Colon (tissue), 2 donors: ENCODE measurements at regions not wholly inside any gene's neighbourhood (a gene's known extent, or its start where the extent isn't known, plus 50 kb on each side); places are given as distances from the start of the nearest gene placed in this dataset.
"Not testable (repeated sequence)": the region's sequence is repeated elsewhere in the genome, so short reads cannot be mapped to it uniquely, and the experiment has no call there.

Experiments used
- FAIRE-seq: peaks from 2 replicates; lab custom pipeline; 2012; peaks lifted over from hg19 to GRCh38; lab: Jason Lieb, UNC
- donor health status: control.
- donor health status: control.

DNA sequence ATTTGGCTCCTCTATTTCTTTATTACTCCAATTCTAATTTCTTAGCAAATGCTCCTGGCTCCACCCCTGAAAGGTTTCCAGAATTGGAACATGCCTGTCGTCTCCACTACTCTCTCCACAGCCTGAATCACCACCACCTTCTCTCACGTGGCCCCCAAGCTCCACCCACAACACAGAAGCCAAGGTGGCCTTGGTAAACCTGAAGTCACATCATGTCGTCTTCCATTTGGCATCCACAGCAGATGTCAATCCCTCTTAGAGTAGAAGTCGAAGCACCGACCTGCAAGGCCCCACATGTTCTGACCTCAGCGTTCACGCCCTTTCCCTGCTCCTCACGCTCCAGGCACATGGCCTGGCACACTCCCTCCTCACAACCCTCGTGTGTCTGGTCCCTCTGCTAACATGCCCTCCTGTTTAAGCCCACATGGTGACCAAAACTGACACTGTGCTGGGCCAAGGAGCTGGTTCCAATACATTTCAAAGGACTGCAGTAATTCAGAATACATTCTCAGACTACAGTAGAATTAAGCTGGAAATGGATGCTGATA is 56.3 kb upstream of the GPC1 start:
- no peak for FAIRE-seq

DNA sequence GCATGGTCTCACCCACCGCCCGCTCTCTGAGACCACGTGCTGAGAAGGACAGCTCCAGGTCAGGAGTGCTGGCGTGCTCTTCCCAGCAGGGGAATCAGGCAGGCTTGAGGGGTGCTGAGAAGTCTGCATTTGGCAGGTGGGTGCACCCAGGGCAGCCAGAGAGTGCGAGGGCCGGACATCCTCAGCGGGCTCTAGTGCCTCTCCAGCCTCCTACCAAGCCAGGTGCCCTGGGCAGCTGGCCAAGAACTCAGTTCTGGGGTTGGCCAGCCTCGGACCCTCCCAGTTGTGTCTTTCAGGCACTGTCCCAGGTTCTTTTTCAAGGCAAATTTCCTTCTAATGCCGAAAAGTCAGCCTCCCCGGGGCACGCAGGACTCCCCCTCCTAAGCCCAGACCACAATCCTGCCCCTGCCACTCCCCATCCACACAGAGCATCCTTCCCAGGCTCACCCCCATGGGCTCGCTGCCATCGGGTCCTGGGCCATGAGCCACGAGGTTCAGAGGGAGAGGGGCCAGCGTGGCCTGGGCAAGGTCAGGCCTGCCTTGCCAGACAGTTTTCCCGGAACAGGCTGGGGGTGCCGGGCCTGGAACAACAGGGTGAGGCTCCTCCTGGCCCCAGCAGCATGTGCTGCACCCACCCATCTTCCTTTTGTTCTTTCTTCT is 52.2 kb upstream of the GPC1 start:
- FAIRE-seq: no peak

DNA sequence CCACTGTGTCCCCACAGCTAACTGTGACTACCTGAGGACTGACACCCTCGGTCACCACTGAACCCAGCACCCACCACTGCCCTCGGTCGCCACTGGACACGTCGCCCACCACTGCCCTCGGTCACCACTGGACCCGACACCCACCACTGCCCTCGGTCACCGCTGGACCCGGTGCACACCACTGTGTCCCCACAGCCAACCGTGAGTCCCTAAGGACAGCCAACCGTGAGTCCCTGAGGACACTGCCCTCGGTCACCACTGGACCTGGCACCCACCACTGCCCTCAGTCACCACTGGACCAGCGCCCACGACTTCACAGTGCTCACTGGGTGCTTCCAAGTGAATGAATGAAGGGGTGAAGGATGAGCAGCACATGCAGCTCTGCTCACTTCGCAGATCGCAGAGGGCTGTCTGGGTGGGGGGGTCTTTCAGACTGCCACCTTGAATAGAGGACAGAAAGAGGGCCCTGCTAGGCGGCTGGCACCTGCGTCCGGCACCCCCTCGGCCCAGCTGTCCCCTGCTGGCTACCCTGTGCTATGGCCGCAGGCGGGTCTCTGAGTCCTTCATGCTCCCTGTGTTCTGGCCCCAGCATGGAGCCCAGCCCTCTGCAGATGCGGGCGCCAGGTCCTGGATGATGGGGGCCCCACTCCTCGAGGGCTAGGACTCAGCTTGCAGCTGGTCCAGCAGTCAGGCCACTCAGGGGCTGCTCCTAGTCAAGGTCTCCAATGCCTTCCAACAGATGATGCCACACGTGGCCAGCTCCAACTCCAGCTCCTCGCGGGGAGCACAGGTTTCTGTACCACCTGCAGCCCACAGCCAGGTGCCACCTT is 51.4 kb upstream of the GPC1 start:
- no peak for FAIRE-seq

DNA sequence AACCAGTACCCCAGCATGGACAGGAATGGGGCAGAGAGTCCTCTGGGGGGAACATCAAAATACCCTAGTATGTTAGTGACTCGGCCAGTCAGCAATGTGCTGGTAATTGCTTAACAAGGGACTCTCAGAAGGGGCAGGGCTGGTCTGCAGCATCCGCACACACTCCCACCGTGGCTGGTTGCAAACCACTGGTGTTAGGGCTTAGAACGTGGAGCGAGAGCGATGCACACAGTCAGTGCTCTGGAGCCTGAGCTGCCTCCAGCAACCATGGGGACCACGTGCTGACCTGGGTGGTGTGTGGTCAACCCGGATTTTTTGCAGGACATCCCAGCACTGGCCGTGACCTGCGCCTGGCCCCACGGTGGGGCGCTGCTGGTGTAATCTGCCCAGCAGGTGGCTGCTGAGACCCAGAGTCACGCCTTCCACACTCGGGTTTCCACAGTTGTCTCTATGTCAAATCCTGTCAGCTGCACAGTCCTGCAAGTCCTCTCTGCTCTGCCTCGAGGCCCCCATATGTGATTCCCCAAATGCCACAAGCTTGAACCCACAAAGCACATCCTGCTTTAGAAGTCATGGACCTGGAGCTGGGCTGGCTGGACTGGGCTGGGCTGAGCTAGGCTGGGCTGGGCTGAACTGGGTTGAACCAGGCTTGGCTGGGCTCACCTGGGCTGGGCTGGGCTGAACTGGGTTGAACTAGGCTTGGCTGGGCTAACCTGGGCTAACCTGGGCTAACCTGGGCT is 50.6 kb upstream of the GPC1 start:
- no peak for FAIRE-seq

DNA sequence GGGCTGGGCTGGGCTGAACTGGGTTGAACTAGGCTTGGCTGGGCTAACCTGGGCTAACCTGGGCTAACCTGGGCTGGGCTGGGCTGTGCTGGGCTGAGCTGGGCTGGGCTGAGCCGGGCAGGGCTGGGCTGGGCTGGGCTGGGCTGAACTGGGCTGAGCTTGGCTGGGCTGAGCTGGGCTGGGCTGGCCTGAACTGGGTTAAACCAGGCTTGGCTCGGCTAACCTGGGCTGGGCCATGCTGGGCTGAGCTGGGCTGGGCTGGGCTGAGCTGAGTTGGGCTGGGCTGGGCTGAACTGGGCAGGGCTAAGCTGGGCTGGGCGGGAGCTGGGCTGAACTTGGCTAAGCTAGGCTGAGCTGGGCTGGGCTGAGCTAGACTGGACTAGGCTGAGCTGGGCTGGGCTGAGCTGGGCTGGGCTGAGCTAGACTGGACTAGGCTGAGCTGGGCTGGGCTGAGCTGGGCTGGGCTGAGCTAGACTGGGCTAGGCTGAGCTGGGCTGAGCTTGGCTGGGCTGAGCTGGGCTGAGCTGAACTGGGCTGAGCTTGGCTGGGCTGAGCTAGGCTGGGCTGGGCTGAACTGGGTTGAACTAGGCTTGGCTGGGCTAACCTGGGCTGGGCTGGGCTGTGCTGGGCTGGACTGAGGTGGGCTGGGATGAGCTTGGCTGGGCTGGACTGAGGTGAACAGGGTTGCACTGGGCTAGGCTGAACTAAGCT is 49.9 kb upstream of the GPC1 start:
- not testable (repeated sequence) for FAIRE-seq
